H1 (cell line): ENCODE measurements at regions not wholly inside any gene's neighbourhood (a gene's known extent, or its start where the extent isn't known, plus 50 kb on each side); places are given as distances from the start of the nearest gene placed in this dataset.

Experiments
- CTCF ChIA-PET: fragments of 300-600 bp; sonication (Branson Sonifier 250); formaldehyde crosslinking; loops from one replicate; lab custom pipeline; 2021; ENCODE audit not compliant: partially characterized antibody; lab: Charles Lee
- POLR2A ChIA-PET: fragments of 300-600 bp; sonication (Branson Sonifier 250); formaldehyde crosslinking; loops from one replicate; lab custom pipeline; 2021; ENCODE audit warnings: inconsistent platforms; ENCODE audit not compliant: partially characterized antibody; lab: Charles Lee
- DNase-seq, 2 experiments: peaks; one replicate each; pipeline versions ENCODE4 v3.0.0 to v3.0.0-alpha.2; 2010 to 2022; ENCODE audit warnings: low spot score in 2 of 2, low read depth in 1 of 2, mixed read lengths in 1 of 2
- FAIRE-seq: peaks from 2 replicates; lab custom pipeline; 2011; peaks lifted over from hg19 to GRCh38; lab: Jason Lieb, UNC
- H2AFZ ChIP-seq: 2 replicates; pipeline ENCODE4 v1.8.1; 2012; ENCODE audit warnings: low read length, inconsistent platforms
- H2AK5ac ChIP-seq: 2 replicates; pipeline ENCODE4 v1.6.1; 2013; ENCODE audit warnings: low read depth, low read length
- H2BK120ac ChIP-seq: replicated peaks from 2 replicates; pipeline ENCODE3; 2013; ENCODE audit warnings: low read depth, low read length, inconsistent platforms
- H2BK12ac ChIP-seq: 2 replicates; pipeline ENCODE4 v1.6.1; 2013; ENCODE audit warnings: low read depth, low read length
- H2BK15ac ChIP-seq: 2 replicates; pipeline ENCODE4 v1.6.1; 2013; ENCODE audit warnings: low read length
- H2BK20ac ChIP-seq: 2 replicates; pipeline ENCODE4 v1.6.1; 2013; ENCODE audit warnings: low read length
- H2BK5ac ChIP-seq: 2 replicates; pipeline ENCODE4 v1.6.1; 2013; ENCODE audit warnings: low read depth, low read length
- H3K14ac ChIP-seq: 2 replicates; pipeline ENCODE4 v1.6.1; 2013; ENCODE audit warnings: inconsistent platforms; ENCODE audit not compliant: insufficient read length
- H3K18ac ChIP-seq: 2 replicates; pipeline ENCODE4 v1.6.1; 2013; ENCODE audit warnings: low read length; ENCODE audit errors: extremely low read depth
- H3K23ac ChIP-seq: 2 replicates; pipeline ENCODE4 v1.6.1; 2013; ENCODE audit warnings: inconsistent platforms; ENCODE audit not compliant: insufficient read length
- H3K23me2 ChIP-seq: 2 replicates; pipeline ENCODE4 v1.6.1; 2013; ENCODE audit warnings: low read depth, low read length
- H3K27ac ChIP-seq: 2 replicates; pipeline ENCODE4 v1.6.1; 2011; ENCODE audit warnings: low read depth, low read length, inconsistent platforms
- H3K27me3 ChIP-seq, 4 experiments: replicated peaks in 1 of 4; 1 replicate in 1 of 4; 2 replicates in 3 of 4; pipeline versions ENCODE4 v1.6.1 to v1.8.1; 2011 to 2013; ENCODE audit warnings: low read length in 3 of 4, mild to moderate bottlenecking in 3 of 4, inconsistent platforms in 2 of 4, mixed read lengths in 2 of 4, moderate library complexity in 1 of 4; ENCODE audit not compliant: control insufficient read depth in 3 of 4, insufficient read depth in 3 of 4; ENCODE audit errors: extremely low read depth in 1 of 4
- H3K36me3 ChIP-seq, 4 experiments: 2 replicates each; pipeline versions ENCODE4 v1.6.1 to v1.8.1; 2011 to 2013; ENCODE audit warnings: mild to moderate bottlenecking in 4 of 4, low read length in 3 of 4, moderate library complexity in 2 of 4, control low read depth in 1 of 4, inconsistent platforms in 1 of 4; ENCODE audit not compliant: insufficient read depth in 4 of 4, control insufficient read depth in 2 of 4
- H3K4ac ChIP-seq: replicated peaks from 2 replicates; pipeline ENCODE3; 2013; ENCODE audit warnings: low read length, low read depth, mixed read lengths, inconsistent platforms; ENCODE audit not compliant: insufficient read length
- H3K4me1 ChIP-seq, 4 experiments: replicated peaks in 1 of 4; 1 replicate in 1 of 4; 2 replicates in 3 of 4; pipeline versions ENCODE4 v1.6.1 to v1.8.1; 2011 to 2013; ENCODE audit warnings: low read length in 3 of 4, inconsistent platforms in 2 of 4, mixed read lengths in 1 of 4; ENCODE audit not compliant: insufficient read depth in 4 of 4, control insufficient read depth in 3 of 4
- H3K4me2 ChIP-seq, 2 experiments: 2 replicates each; pipeline versions ENCODE4 v1.6.1 to v1.8.1; 2011 to 2013; ENCODE audit warnings: low read depth in 2 of 2, low read length in 2 of 2, control low read depth in 1 of 2, inconsistent platforms in 1 of 2, mild to moderate bottlenecking in 1 of 2; ENCODE audit not compliant: insufficient read depth in 1 of 2
- H3K4me3 ChIP-seq, 4 experiments: fragments of 200-600, 300-600 bp in 1 of 4; sonication (generic), shearing (Covaris generic), sonication (Bioruptor Twin) in 1 of 4; 2 replicates each; pipeline versions ENCODE4 v1.5.1 to v1.8.1; 2011 to 2016; ENCODE audit warnings: low read length in 4 of 4, low read depth in 3 of 4, control low read depth in 2 of 4, inconsistent platforms in 2 of 4, mild to moderate bottlenecking in 2 of 4, mixed read lengths in 1 of 4, moderate library complexity in 1 of 4; ENCODE audit not compliant: insufficient read depth in 2 of 4; ENCODE audit errors: extremely low read depth in 1 of 4
- H3K56ac ChIP-seq: replicated peaks from 2 replicates; pipeline ENCODE3; 2013; ENCODE audit warnings: low read depth, mild to moderate bottlenecking, mixed read lengths, low read length, inconsistent platforms; ENCODE audit not compliant: insufficient read length
- H3K79me1 ChIP-seq: 2 replicates; pipeline ENCODE4 v1.6.1; 2013; ENCODE audit warnings: low read depth, low read length, control low read depth
- H3K79me2 ChIP-seq, 2 experiments: 2 replicates each; pipeline versions ENCODE4 v1.6.1 to v1.8.1; 2012 to 2013; ENCODE audit warnings: low read length in 2 of 2, mild to moderate bottlenecking in 2 of 2, inconsistent platforms in 1 of 2; ENCODE audit not compliant: insufficient read depth in 2 of 2, control insufficient read depth in 1 of 2
- H3K9ac ChIP-seq, 4 experiments: replicated peaks in 1 of 4; 1 replicate in 1 of 4; 2 replicates in 3 of 4; pipeline versions ENCODE4 v1.6.1 to v1.8.1; 2011 to 2013; ENCODE audit warnings: low read depth in 3 of 4, low read length in 3 of 4, control low read depth in 2 of 4, mild to moderate bottlenecking in 2 of 4, moderate library complexity in 2 of 4, inconsistent platforms in 1 of 4; ENCODE audit errors: extremely low read depth in 1 of 4
- H3K9me3 ChIP-seq, 2 experiments: 2 replicates each; pipeline versions ENCODE4 v1.6.1 to v1.8.1; 2012 to 2013; ENCODE audit warnings: mild to moderate bottlenecking in 2 of 2, moderate library complexity in 2 of 2, control low read depth in 1 of 2, inconsistent platforms in 1 of 2, low read depth in 1 of 2, low read length in 1 of 2, mixed read lengths in 1 of 2; ENCODE audit not compliant: insufficient read depth in 2 of 2
- H4K20me1 ChIP-seq, 2 experiments: replicated peaks in 1 of 2; 2 replicates each; pipeline versions ENCODE3 to v1.8.1; 2011 to 2013; ENCODE audit warnings: inconsistent platforms in 2 of 2, low read length in 2 of 2, mild to moderate bottlenecking in 1 of 2; ENCODE audit not compliant: insufficient read depth in 2 of 2, control insufficient read depth in 1 of 2
- H4K5ac ChIP-seq: 2 replicates; pipeline ENCODE4 v1.6.1; 2013; ENCODE audit warnings: low read length, low read depth, mixed read lengths, inconsistent platforms; ENCODE audit not compliant: insufficient read length
- H4K8ac ChIP-seq: 2 replicates; pipeline ENCODE4 v1.8.0; 2013; ENCODE audit warnings: mild to moderate bottlenecking, moderate library complexity, low read length, inconsistent platforms; ENCODE audit not compliant: insufficient read depth; ENCODE audit errors: extremely low read depth
- H4K91ac ChIP-seq: replicated peaks from 2 replicates; pipeline ENCODE3; 2013; ENCODE audit warnings: low read length, mixed read lengths, inconsistent platforms; ENCODE audit not compliant: insufficient read length
- BACH1 ChIP-seq: IDR thresholded peaks from 2 replicates; pipeline ENCODE4 v1.6.1; 2012; ENCODE audit warnings: low read length, improper control_type of control experiment
- CBX8 ChIP-seq: fragments of 300-800, 300-1000 bp; sonication (generic); IDR thresholded peaks from 2 replicates; pipeline ENCODE4 v1.7.1; 2016; ENCODE audit warnings: low read depth, low read length, borderline replicate concordance
- KDM4A ChIP-seq: IDR thresholded peaks from one replicate; pipeline ENCODE4 v1.7.1; 2012; ENCODE audit warnings: low read depth, mild to moderate bottlenecking, moderate library complexity, low read length, inconsistent platforms; ENCODE audit not compliant: severe bottlenecking
- POLR2A ChIP-seq, 2 experiments: IDR thresholded peaks; 1 replicate in 1 of 2; 2 replicates in 1 of 2; pipeline ENCODE4 v1.6.1; 2011; ENCODE audit warnings: low read depth in 2 of 2, low read length in 2 of 2, mild to moderate bottlenecking in 2 of 2; ENCODE audit errors: control extremely low read depth in 1 of 2

GRCh38 chr2:76320716-76321115 lies 610.0 kb upstream of the GCFC2 start:
- Histone ChIP-seq H3K14ac (no peak overlapping the region), H3K4me3 (no peak overlapping the region), H3K23me2 (no peaks in the 10 kb centered on the region), H3K18ac (no peak overlapping the region), H2BK12ac (no peak overlapping the region), H2BK120ac (no peak overlapping the region), H3K56ac (no peak overlapping the region), H4K20me1 (no peaks in the 10 kb centered on the region), H2BK5ac (no peak overlapping the region), H2AFZ (no peak overlapping the region), H4K91ac (no peak overlapping the region), H2BK15ac (no peak overlapping the region), H3K4me2 (no peak overlapping the region), H3K4me1 (no peaks in the 10 kb centered on the region), H3K9ac (no peak overlapping the region), H4K5ac (no peak overlapping the region), H3K27ac (no peak overlapping the region), H2BK20ac (no peak overlapping the region), H3K36me3 (no peaks in the 10 kb centered on the region), H3K79me2 (no peaks in the 10 kb centered on the region), H3K9me3 (no peaks in the 10 kb centered on the region), H4K8ac (no peak overlapping the region), H3K79me1 (no peaks in the 10 kb centered on the region), H3K27me3 (no peaks in the 10 kb centered on the region), H3K4ac (no peak overlapping the region), H3K23ac (no peak overlapping the region), H2AK5ac (no peak overlapping the region)
- DNase-seq = no peak
- FAIRE-seq = no peak
- TF ChIP-seq CBX8 (no peak), BACH1 (no peak), KDM4A (no peak), POLR2A (IDR thresholded peaks at IDR 0.05; ENCODE audit: control extremely low read depth in 1 of 2, low read depth in 2 of 2, low read length in 2 of 2) (no peak)
- POLR2A ChIA-PET = no interaction called here
- CTCF ChIA-PET = no interaction called here
